ENCODE measurements at regions not wholly inside any gene's neighbourhood (a gene's known extent, or its start where the extent isn't known, plus 50 kb on each side); places are given as distances from the start of the nearest gene placed in this dataset.
"Not testable (repeated sequence)": the region's sequence is repeated elsewhere in the genome, so short reads cannot be mapped to it uniquely, and the experiment has no call there.

DNA sequence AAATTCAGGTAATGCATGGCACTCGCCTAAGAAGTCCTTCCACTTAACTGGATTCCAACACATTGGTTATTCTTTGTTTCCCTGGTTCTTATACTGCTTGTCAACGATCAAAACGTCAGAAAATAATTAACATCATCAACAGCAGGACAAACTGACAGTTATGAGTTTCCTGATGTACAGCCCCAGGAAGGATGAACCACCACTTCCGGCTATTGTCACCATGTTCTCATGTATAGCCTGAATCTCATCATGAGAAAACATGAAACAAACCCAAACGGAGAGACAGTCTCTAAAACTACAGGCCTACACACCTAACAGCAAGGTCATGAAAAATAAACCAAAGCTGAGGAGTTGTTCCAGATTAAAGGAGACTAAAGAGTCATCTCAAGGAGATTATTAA is 60.5 kb upstream of the FBXO28 start:
- Histone ChIP-seq H3K27me3 (replicated peaks; ENCODE audit: insufficient read depth, low read depth, low read length, poor library complexity) (no peaks in the 10 kb centered on the region), H3K9me3 (ENCODE audit: low read depth, low read length, poor library complexity, severe bottlenecking) (no peaks in the 10 kb centered on the region), H3K27ac (ENCODE audit: low read depth, low read length, poor library complexity, severe bottlenecking) (no peak overlapping the region), H3K4me1 (ENCODE audit: insufficient read depth, low read length, poor library complexity, severe bottlenecking) (no peaks in the 10 kb centered on the region), H3K36me3 (ENCODE audit: insufficient read depth, low read length, poor library complexity, severe bottlenecking) (no peaks in the 10 kb centered on the region), H3K4me3 (ENCODE audit: low read depth, low read length, poor library complexity, severe bottlenecking) (no peak overlapping the region)
- intact Hi-C loops (cut with micrococcal nuclease; ENCODE audit: unreplicated experiment), result no loop called here
- no TSS peak for BruUV-seq (replicated peaks)
- POLR2A ChIA-PET (ENCODE audit: low non-redundant PET), result no interaction called here
- DNase-seq (ENCODE audit: low spot score), result no peak
- CTCF ChIA-PET, result no interaction called here
- no peak for TF ChIP-seq EZH2 (IDR thresholded peaks at IDR 0.05; ENCODE audit: borderline replicate concordance, low read depth, low read length, poor library complexity, severe bottlenecking)
- TF ChIP-seq, protein P1, sequence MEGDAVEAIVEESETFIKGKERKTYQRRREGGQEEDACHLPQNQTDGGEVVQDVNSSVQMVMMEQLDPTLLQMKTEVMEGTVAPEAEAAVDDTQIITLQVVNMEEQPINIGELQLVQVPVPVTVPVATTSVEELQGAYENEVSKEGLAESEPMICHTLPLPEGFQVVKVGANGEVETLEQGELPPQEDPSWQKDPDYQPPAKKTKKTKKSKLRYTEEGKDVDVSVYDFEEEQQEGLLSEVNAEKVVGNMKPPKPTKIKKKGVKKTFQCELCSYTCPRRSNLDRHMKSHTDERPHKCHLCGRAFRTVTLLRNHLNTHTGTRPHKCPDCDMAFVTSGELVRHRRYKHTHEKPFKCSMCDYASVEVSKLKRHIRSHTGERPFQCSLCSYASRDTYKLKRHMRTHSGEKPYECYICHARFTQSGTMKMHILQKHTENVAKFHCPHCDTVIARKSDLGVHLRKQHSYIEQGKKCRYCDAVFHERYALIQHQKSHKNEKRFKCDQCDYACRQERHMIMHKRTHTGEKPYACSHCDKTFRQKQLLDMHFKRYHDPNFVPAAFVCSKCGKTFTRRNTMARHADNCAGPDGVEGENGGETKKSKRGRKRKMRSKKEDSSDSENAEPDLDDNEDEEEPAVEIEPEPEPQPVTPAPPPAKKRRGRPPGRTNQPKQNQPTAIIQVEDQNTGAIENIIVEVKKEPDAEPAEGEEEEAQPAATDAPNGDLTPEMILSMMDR (conservative IDR thresholded peaks at IDR 0.05; ENCODE audit: low read depth, low read length), result no peak

DNA sequence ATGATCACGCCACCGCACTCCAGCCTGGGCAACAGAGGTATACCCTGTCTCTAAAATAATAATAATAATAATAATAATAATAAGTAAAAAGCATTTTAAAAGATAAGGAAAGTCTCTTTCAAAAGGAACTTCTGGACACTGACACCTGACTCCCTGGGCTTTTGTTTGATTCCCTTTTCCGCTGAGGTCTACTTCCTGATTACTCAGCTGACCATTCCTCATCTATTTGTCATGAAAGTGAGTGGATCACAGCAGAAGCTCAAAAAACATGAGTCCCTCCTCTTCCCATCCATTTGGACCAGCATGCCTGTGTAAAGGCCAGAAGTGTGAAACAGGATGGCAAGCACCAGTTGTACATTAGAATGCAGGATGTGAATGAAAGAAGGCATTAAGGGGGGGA is 61.1 kb upstream of the FBXO28 start:
- CTCF ChIA-PET, result no interaction called here

DNA sequence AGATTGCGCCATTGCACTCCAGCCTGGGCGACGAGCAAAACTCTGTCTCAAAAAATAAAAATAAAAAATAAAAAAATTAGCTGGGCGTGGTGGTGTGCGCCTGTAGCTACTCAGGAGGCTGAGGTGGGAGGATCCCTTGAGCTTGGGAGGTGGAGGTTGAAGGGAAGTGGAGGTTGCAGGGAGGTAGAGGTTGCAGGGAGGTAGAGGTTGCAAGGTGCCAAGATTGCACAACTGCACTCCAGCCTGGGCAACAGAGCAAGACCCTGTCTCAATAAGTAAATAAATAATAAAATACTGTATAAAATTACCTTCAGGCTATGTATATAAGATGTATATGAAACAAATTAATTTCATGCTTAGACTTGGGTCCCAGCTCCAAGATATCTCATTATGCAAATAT is 62.1 kb upstream of the FBXO28 start:
- H3K27me3 ChIP-seq (replicated peaks; ENCODE audit: insufficient read depth, low read depth, low read length, poor library complexity); BruUV-seq (replicated peaks); intact Hi-C loops (cut with micrococcal nuclease; ENCODE audit: unreplicated experiment); CTCF ChIA-PET; DNase-seq (ENCODE audit: low spot score); H3K9me3 ChIP-seq (ENCODE audit: low read depth, low read length, poor library complexity, severe bottlenecking); H3K4me3 ChIP-seq (ENCODE audit: low read depth, low read length, poor library complexity, severe bottlenecking); H3K27ac ChIP-seq (ENCODE audit: low read depth, low read length, poor library complexity, severe bottlenecking); H3K36me3 ChIP-seq (ENCODE audit: insufficient read depth, low read length, poor library complexity, severe bottlenecking); H3K4me1 ChIP-seq (ENCODE audit: insufficient read depth, low read length, poor library complexity, severe bottlenecking): not testable (repeated sequence)
- POLR2A ChIA-PET (ENCODE audit: low non-redundant PET), result interaction anchor here (0.7 kb wide), 1 partner anchor 1253 kb away, joined by 3 read pairs; no protein-coding TSS in a partner anchor

More for the DNA sequence above, 61.1 kb upstream of the FBXO28 start:
- Histone ChIP-seq H3K27me3 (replicated peaks; ENCODE audit: insufficient read depth, low read depth, low read length, poor library complexity) (no peaks in the 10 kb centered on the region), H3K9me3 (ENCODE audit: low read depth, low read length, poor library complexity, severe bottlenecking) (no peaks in the 10 kb centered on the region), H3K4me1 (ENCODE audit: insufficient read depth, low read length, poor library complexity, severe bottlenecking) (no peaks in the 10 kb centered on the region), H3K27ac (ENCODE audit: low read depth, low read length, poor library complexity, severe bottlenecking) (no peak overlapping the region), H3K36me3 (ENCODE audit: insufficient read depth, low read length, poor library complexity, severe bottlenecking) (no peaks in the 10 kb centered on the region), H3K4me3 (ENCODE audit: low read depth, low read length, poor library complexity, severe bottlenecking) (no peak overlapping the region)
- BruUV-seq (replicated peaks), result no TSS peak
- POLR2A ChIA-PET (ENCODE audit: low non-redundant PET), result no interaction called here
- intact Hi-C loops (cut with micrococcal nuclease; ENCODE audit: unreplicated experiment), result no loop called here
- TF ChIP-seq, protein P1 (conservative IDR thresholded peaks at IDR 0.05; ENCODE audit: low read depth, low read length), result no peak
- no peak for TF ChIP-seq EZH2 (IDR thresholded peaks at IDR 0.05; ENCODE audit: borderline replicate concordance, low read depth, low read length, poor library complexity, severe bottlenecking)
- DNase-seq (ENCODE audit: low spot score), result no peak

DNA sequence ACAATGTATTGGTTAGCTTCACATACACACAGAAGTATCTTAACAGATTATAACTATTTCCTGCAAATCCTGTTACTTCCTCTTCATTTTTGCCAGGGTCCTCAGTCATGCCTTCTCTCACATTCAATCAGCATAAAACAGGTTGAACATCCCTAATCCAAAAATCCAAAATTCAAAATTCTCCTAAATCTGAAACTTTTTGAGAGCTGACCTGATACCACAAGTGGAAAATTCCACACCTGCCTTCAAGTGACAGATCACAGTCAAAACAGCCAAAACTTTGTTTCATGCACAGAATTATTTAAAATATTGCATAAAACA is 62.9 kb upstream of the FBXO28 start:
- Histone ChIP-seq H3K36me3 (ENCODE audit: insufficient read depth, low read length, poor library complexity, severe bottlenecking) (no peaks in the 10 kb centered on the region), H3K27me3 (replicated peaks; ENCODE audit: insufficient read depth, low read depth, low read length, poor library complexity) (no peaks in the 10 kb centered on the region), H3K4me1 (ENCODE audit: insufficient read depth, low read length, poor library complexity, severe bottlenecking) (no peaks in the 10 kb centered on the region), H3K4me3 (ENCODE audit: low read depth, low read length, poor library complexity, severe bottlenecking) (no peak overlapping the region), H3K9me3 (ENCODE audit: low read depth, low read length, poor library complexity, severe bottlenecking) (no peaks in the 10 kb centered on the region), H3K27ac (ENCODE audit: low read depth, low read length, poor library complexity, severe bottlenecking) (no peak overlapping the region)
- DNase-seq (ENCODE audit: low spot score), result no peak
- BruUV-seq (replicated peaks), result no TSS peak
- intact Hi-C loops (cut with micrococcal nuclease; ENCODE audit: unreplicated experiment), result no loop called here
- TF ChIP-seq, protein P1 (conservative IDR thresholded peaks at IDR 0.05; ENCODE audit: low read depth, low read length), result peak; percentile 21; the same call in 1 of the 2 replicates
- no peak for TF ChIP-seq EZH2 (IDR thresholded peaks at IDR 0.05; ENCODE audit: borderline replicate concordance, low read depth, low read length, poor library complexity, severe bottlenecking)
- CTCF ChIA-PET, result interaction anchor here (0.7 to 0.8 kb wide), 2 partner anchors 11 to 239 kb away, joined by 3 to 4 read pairs; no protein-coding TSS in a partner anchor
- POLR2A ChIA-PET (ENCODE audit: low non-redundant PET), result interaction anchor here (0.7 kb wide), 1 partner anchor 1253 kb away, joined by 3 read pairs; no protein-coding TSS in a partner anchor
